ENCODE measurements at regions not wholly inside any gene's neighbourhood (a gene's known extent, or its start where the extent isn't known, plus 50 kb on each side); places are given as distances from the start of the nearest gene placed in this dataset.

DNA sequence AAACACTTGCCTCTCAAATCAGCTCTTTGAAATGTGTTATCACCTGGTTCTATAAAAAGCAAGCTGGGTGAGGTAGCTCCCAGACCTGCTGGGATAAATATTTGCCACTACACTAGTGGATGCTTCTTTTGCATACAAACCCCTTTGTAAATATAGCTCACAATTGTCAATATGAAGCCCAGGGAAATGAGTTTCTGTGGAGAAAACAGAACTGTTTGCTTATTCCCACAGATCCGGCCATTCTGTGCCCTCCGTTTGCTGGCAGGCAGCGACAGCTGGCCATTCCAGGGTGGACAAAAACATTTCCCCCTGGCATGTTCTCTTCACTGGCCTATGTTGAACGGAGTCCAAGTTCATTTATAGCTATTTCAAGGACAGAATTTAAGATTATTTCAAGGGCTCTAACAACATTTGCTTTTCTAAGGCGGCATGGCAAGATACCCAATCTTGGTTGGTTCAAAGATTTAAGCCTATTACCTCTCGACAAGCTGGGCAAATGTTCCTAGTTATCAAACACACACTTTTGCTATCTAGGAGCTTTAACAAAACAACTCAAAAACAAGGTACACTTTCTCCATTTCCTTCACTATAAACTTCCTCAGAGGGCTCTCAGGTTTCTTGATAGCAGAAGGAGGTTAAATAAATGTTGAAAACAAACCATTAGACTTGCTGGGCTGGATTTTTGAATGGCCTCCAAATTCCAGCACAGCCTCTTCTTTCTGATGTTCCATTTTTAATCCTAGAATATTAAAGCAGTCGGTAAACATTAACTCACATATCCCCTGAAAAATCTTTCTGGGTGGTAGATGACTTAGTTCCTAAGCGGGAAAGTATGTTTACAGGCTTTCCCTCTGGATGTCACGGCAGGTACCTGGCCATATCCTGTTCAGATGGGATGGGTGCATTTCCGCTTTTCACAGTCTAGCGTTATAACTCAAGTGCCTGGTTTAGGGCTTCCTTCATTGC, 332.3 kb downstream of the PLK2 start:
- TF ChIP-seq, protein P1, sequence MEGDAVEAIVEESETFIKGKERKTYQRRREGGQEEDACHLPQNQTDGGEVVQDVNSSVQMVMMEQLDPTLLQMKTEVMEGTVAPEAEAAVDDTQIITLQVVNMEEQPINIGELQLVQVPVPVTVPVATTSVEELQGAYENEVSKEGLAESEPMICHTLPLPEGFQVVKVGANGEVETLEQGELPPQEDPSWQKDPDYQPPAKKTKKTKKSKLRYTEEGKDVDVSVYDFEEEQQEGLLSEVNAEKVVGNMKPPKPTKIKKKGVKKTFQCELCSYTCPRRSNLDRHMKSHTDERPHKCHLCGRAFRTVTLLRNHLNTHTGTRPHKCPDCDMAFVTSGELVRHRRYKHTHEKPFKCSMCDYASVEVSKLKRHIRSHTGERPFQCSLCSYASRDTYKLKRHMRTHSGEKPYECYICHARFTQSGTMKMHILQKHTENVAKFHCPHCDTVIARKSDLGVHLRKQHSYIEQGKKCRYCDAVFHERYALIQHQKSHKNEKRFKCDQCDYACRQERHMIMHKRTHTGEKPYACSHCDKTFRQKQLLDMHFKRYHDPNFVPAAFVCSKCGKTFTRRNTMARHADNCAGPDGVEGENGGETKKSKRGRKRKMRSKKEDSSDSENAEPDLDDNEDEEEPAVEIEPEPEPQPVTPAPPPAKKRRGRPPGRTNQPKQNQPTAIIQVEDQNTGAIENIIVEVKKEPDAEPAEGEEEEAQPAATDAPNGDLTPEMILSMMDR (IDR thresholded peaks at IDR 0.05; ENCODE audit: partially characterized antibody, unreplicated experiment), result no peak
- Mint-ChIP-seq H3K4me3 (ENCODE audit: unreplicated experiment) (no peak overlapping the region), H3K4me1 (ENCODE audit: low read depth, unreplicated experiment) (no peaks in the 10 kb centered on the region), H3K36me3 (ENCODE audit: unreplicated experiment) (no peaks in the 10 kb centered on the region), H3K9me3 (ENCODE audit: unreplicated experiment) (no peaks in the 10 kb centered on the region), H3K27ac (ENCODE audit: unreplicated experiment) (no peak overlapping the region), H3K27me3 (ENCODE audit: unreplicated experiment) (no peaks in the 10 kb centered on the region)
- DNase-seq, result no peak

DNA sequence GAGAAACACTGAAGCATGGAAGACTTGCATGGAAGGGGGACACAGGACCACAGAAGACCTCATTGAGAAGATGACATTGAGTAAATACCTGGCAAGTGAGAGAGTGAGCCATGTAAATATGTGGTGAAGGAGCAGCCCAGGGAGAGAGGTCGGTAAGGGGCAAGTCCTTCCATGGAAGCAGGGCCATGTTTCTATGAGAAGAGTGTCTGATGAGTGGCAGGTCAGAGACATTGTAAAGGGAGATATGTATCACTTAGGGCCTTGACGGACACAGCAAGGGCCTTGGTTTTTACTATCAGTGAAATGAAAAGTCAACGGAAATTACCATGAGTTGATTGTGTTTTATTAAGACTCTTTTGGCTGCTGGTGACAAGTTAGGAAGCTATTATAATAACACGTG, 336.4 kb downstream of the PLK2 start:
- TF ChIP-seq, protein P1 (IDR thresholded peaks at IDR 0.05; ENCODE audit: partially characterized antibody, unreplicated experiment), result no peak
- no peaks in the 10 kb centered on the region for H3K27me3 Mint-ChIP-seq (ENCODE audit: unreplicated experiment)
- DNase-seq, result no peak
- no peaks in the 10 kb centered on the region for H3K36me3 Mint-ChIP-seq (ENCODE audit: unreplicated experiment)
- H3K4me1 Mint-ChIP-seq (ENCODE audit: low read depth, unreplicated experiment), result no peaks in the 10 kb centered on the region
- no peaks in the 10 kb centered on the region for H3K9me3 Mint-ChIP-seq (ENCODE audit: unreplicated experiment)
- H3K4me3 Mint-ChIP-seq (ENCODE audit: unreplicated experiment), result no peak overlapping the region
- no peak overlapping the region for H3K27ac Mint-ChIP-seq (ENCODE audit: unreplicated experiment)

DNA sequence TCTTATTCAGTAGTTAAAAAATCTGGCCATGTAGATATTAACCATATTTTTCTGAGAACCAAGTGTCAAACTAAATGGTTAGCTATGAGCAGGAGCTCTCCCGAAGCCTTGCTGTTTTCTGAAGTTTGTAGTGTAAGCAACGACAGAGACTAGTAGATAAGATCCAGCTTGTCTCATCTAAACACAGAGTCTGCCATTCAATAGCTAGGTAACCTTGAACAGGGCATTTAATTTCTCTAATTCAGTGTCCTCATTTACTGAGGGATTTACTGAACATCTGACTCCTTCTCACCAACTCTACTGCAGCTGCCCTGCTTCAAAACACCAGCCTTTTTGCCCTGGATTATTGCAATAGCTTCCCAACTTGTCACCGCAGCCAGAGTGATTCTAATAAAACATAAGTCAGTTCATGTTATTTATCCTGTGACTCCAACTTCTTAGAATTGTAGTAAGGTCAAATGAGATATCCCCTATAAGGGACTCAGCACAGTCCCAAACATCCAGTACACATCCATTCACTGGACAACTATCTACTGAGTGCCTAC, 337.0 kb downstream of the PLK2 start:
- Mint-ChIP-seq H3K36me3 (ENCODE audit: unreplicated experiment) (no peaks in the 10 kb centered on the region), H3K27ac (ENCODE audit: unreplicated experiment) (no peak overlapping the region), H3K9me3 (ENCODE audit: unreplicated experiment) (no peaks in the 10 kb centered on the region), H3K4me3 (ENCODE audit: unreplicated experiment) (no peak overlapping the region), H3K4me1 (ENCODE audit: low read depth, unreplicated experiment) (no peaks in the 10 kb centered on the region), H3K27me3 (ENCODE audit: unreplicated experiment) (no peaks in the 10 kb centered on the region)
- no peak for DNase-seq
- TF ChIP-seq, protein P1 (IDR thresholded peaks at IDR 0.05; ENCODE audit: partially characterized antibody, unreplicated experiment), result no peak

DNA sequence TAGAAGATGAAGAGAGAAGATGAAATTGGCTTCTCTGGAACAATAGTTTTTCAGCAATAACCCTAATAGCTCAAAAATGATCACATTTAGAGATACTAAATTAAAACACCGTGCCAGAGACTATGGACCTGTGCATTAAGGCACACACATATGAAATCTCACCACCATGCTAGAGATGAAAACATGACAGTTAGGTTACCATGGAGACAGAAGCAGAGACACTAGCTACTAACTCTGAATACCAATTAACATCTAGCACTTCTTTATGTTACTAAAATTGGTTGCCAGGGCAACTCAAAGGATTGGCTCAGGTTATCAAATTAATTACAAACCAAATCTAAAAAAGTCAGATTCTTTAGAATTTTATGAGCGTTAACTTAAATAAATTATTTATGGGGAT, 337.7 kb downstream of the PLK2 start:
- no peak overlapping the region for H3K27ac Mint-ChIP-seq (ENCODE audit: unreplicated experiment)
- TF ChIP-seq, protein P1 (IDR thresholded peaks at IDR 0.05; ENCODE audit: partially characterized antibody, unreplicated experiment), result no peak
- no peak overlapping the region for H3K4me3 Mint-ChIP-seq (ENCODE audit: unreplicated experiment)
- no peak for DNase-seq
- no peaks in the 10 kb centered on the region for H3K4me1 Mint-ChIP-seq (ENCODE audit: low read depth, unreplicated experiment)
- H3K9me3 Mint-ChIP-seq (ENCODE audit: unreplicated experiment), result no peaks in the 10 kb centered on the region
- H3K27me3 Mint-ChIP-seq (ENCODE audit: unreplicated experiment), result no peaks in the 10 kb centered on the region
- no peaks in the 10 kb centered on the region for H3K36me3 Mint-ChIP-seq (ENCODE audit: unreplicated experiment)

DNA sequence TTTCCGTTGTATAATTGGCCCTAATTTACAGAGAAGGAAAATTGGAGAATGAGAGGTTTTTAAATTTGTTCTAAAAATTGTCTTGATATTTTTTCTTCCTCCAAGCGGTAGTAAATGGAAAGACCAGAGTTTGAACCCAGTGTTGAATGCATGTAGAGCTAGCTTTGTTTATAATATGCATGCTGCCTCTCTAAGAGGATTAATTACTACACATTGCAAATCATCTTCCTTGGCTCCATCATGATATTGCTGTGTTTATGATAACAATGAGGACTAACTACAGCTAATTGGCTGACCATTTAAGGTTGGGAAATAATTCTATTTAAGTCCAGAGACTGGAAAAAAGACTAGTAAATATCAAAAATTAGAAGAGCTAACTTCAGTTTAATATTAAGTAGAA, 338.5 kb downstream of the PLK2 start:
- Mint-ChIP-seq H3K27ac (ENCODE audit: unreplicated experiment) (no peak overlapping the region), H3K4me3 (ENCODE audit: unreplicated experiment) (no peak overlapping the region)

More for the DNA sequence above, 338.5 kb downstream of the PLK2 start:
- no peaks in the 10 kb centered on the region for H3K27me3 Mint-ChIP-seq (ENCODE audit: unreplicated experiment)
- no peaks in the 10 kb centered on the region for H3K4me1 Mint-ChIP-seq (ENCODE audit: low read depth, unreplicated experiment)
- no peak for DNase-seq
- TF ChIP-seq, protein P1 (IDR thresholded peaks at IDR 0.05; ENCODE audit: partially characterized antibody, unreplicated experiment), result no peak
- H3K9me3 Mint-ChIP-seq (ENCODE audit: unreplicated experiment), result no peaks in the 10 kb centered on the region
- no peaks in the 10 kb centered on the region for H3K36me3 Mint-ChIP-seq (ENCODE audit: unreplicated experiment)
